Cardiac muscle cell (in vitro differentiated cells and primary cell): ENCODE measurements at regions not wholly inside any gene's neighbourhood (a gene's known extent, or its start where the extent isn't known, plus 50 kb on each side); places are given as distances from the start of the nearest gene placed in this dataset.
A peak's percentile ranks its signal among the peaks of the same experiment; 100 is the strongest.
"Not testable (repeated sequence)": the region's sequence is repeated elsewhere in the genome, so short reads cannot be mapped to it uniquely, and the experiment has no call there.

Experiments
- DNase-seq, 2 donors: peaks; one replicate each; pipeline versions ENCODE4 v3.0.0 to v3.0.0-alpha.2; 2010 to 2017; ENCODE audit warnings: low read depth in 1 of 2, low spot score in 1 of 2
- H3K27ac ChIP-seq: fragments of 200-600 bp; sonication (generic); 2 replicates; pipeline ENCODE4 v1.5.1; 2016
- H3K27me3 ChIP-seq: fragments of 200-600 bp; sonication (generic); 2 replicates; pipeline ENCODE4 v1.6.0; 2016; ENCODE audit warnings: control low read depth
- H3K36me3 ChIP-seq: fragments of 200-600 bp; sonication (generic); 2 replicates; pipeline ENCODE4 v1.5.1; 2016; ENCODE audit warnings: control low read depth
- H3K4me1 ChIP-seq: fragments of 200-600 bp; sonication (generic); 2 replicates; pipeline ENCODE4 v1.8.1; 2017; ENCODE audit warnings: low read depth, mild to moderate bottlenecking, mixed run types
- H3K4me3 ChIP-seq: fragments of 200-600 bp; sonication (generic); 2 replicates; pipeline ENCODE4 v1.5.1; 2016; ENCODE audit warnings: mild to moderate bottlenecking
- H3K9me3 ChIP-seq: fragments of 200-600 bp; sonication (generic); 2 replicates; pipeline ENCODE4 v1.5.1; 2017; ENCODE audit warnings: low read depth, mild to moderate bottlenecking, control low read depth
- CTCF ChIP-seq: IDR thresholded peaks from 2 replicates; pipeline ENCODE4 v1.5.1; 2012; ENCODE audit warnings: low read depth, mild to moderate bottlenecking, low read length

GRCh38 chr7:67301667-67302066, 305.0 kb downstream of the TYW1 start:
- H3K4me1 ChIP-seq, result no peaks in the 10 kb centered on the region
- no peak for TF ChIP-seq CTCF
- H3K36me3 ChIP-seq, result peaks cover 3% of the 10 kb centered on the region
- no peaks in the 10 kb centered on the region for H3K27me3 ChIP-seq
- H3K4me3 ChIP-seq, result peak overlapping the region; percentile 97
- DNase-seq, result peak in 1 of 2 donors; percentile 9
- no peaks in the 10 kb centered on the region for H3K9me3 ChIP-seq
- H3K27ac ChIP-seq, result peak overlapping the region; percentile 97

GRCh38 chr7:67302113-67303039, 305.7 kb downstream of the TYW1 start:
- Histone ChIP-seq H3K4me1 (no peaks in the 10 kb centered on the region), H3K27ac (peak overlapping the region; percentile 97), H3K4me3 (peak overlapping the region; percentile 97), H3K36me3 (peaks cover 7% of the 10 kb centered on the region), H3K27me3 (no peaks in the 10 kb centered on the region), H3K9me3 (no peaks in the 10 kb centered on the region)
- DNase-seq, result peak; percentile 99
- peak; percentile 31 for TF ChIP-seq CTCF

GRCh38 chr7:67304846-67305245, 308.2 kb downstream of the TYW1 start:
- not testable (repeated sequence) for H3K27me3 ChIP-seq, H3K36me3 ChIP-seq, H3K4me3 ChIP-seq, H3K27ac ChIP-seq, H3K9me3 ChIP-seq, H3K4me1 ChIP-seq, DNase-seq

GRCh38 chr7:67306331-67306730, 309.7 kb downstream of the TYW1 start:
- no peaks in the 10 kb centered on the region for H3K9me3 ChIP-seq
- no peak for TF ChIP-seq CTCF
- DNase-seq, result no peak
- H3K4me3 ChIP-seq, result no peak overlapping the region
- no peaks in the 10 kb centered on the region for H3K4me1 ChIP-seq
- H3K36me3 ChIP-seq, result peaks cover 22% of the 10 kb centered on the region
- H3K27me3 ChIP-seq, result no peaks in the 10 kb centered on the region
- no peak overlapping the region for H3K27ac ChIP-seq

GRCh38 chr7:67309764-67310549, 313.3 kb downstream of the TYW1 start:
- DNase-seq, result peak in 1 of 2 donors; percentile 6
- no peaks in the 10 kb centered on the region for H3K9me3 ChIP-seq
- no peaks in the 10 kb centered on the region for H3K27me3 ChIP-seq
- no peaks in the 10 kb centered on the region for H3K4me1 ChIP-seq
- H3K36me3 ChIP-seq, result peaks cover 44% of the 10 kb centered on the region
- H3K4me3 ChIP-seq, result no peak overlapping the region
- no peak overlapping the region for H3K27ac ChIP-seq
- TF ChIP-seq CTCF, result no peak

GRCh38 chr7:67311901-67312300, 315.3 kb downstream of the TYW1 start:
- TF ChIP-seq CTCF, result no peak
- H3K4me1 ChIP-seq, result no peaks in the 10 kb centered on the region
- no peaks in the 10 kb centered on the region for H3K9me3 ChIP-seq
- H3K36me3 ChIP-seq, result peaks cover 48% of the 10 kb centered on the region
- H3K27ac ChIP-seq, result no peak overlapping the region
- H3K4me3 ChIP-seq, result no peak overlapping the region
- H3K27me3 ChIP-seq, result no peaks in the 10 kb centered on the region
- DNase-seq, result peak in 1 of 2 donors; percentile 74
